ENCODE measurements at regions not wholly inside any gene's neighbourhood (a gene's known extent, or its start where the extent isn't known, plus 50 kb on each side); places are given as distances from the start of the nearest gene placed in this dataset.
"Not testable (repeated sequence)": the region's sequence is repeated elsewhere in the genome, so short reads cannot be mapped to it uniquely, and the experiment has no call there.

- no peak for DNase-seq (ENCODE audit: low read depth)
Measured at GRCh38 chr3:72080800-72081199, 295.9 kb upstream of the PROK2 start.

- DNase-seq (ENCODE audit: low read depth) = no peak
Measured at GRCh38 chr3:72080095-72080494, 295.1 kb upstream of the PROK2 start.

- DNase-seq (ENCODE audit: low read depth) = no peak
Measured at GRCh38 chr3:72079369-72079872, 294.5 kb upstream of the PROK2 start.

- DNase-seq (ENCODE audit: low read depth) = no peak
Measured at GRCh38 chr3:72078676-72079368, 293.9 kb upstream of the PROK2 start.

GRCh38 chr3:72077473-72078259, 292.7 kb upstream of the PROK2 start:
- no peak for DNase-seq (ENCODE audit: low read depth)

- DNase-seq (ENCODE audit: low read depth) = not testable (repeated sequence)
Measured at GRCh38 chr3:72075848-72076247, 290.9 kb upstream of the PROK2 start.

- no peak for DNase-seq (ENCODE audit: low read depth)
Measured at GRCh38 chr3:72071624-72072023, 286.7 kb upstream of the PROK2 start.

GRCh38 chr3:72070005-72070404, 285.1 kb upstream of the PROK2 start:
- no peak for DNase-seq (ENCODE audit: low read depth)

GRCh38 chr3:72069543-72069942, 284.6 kb upstream of the PROK2 start:
- DNase-seq (ENCODE audit: low read depth) = no peak

GRCh38 chr3:72068621-72069020, 283.7 kb upstream of the PROK2 start:
- DNase-seq (ENCODE audit: low read depth) = no peak

- no peak for DNase-seq (ENCODE audit: low read depth)
Measured at GRCh38 chr3:72067721-72068120, 282.8 kb upstream of the PROK2 start.

GRCh38 chr3:72065872-72066641, 281.1 kb upstream of the PROK2 start:
- no peak for DNase-seq (ENCODE audit: low read depth)

GRCh38 chr3:72065236-72065635, 280.3 kb upstream of the PROK2 start:
- DNase-seq (ENCODE audit: low read depth) = no peak

GRCh38 chr3:72064727-72065126, 279.8 kb upstream of the PROK2 start:
- DNase-seq (ENCODE audit: low read depth) = not testable (repeated sequence)

- no peak for DNase-seq (ENCODE audit: low read depth)
Measured at GRCh38 chr3:72062017-72062416, 277.1 kb upstream of the PROK2 start.

GRCh38 chr3:72060447-72061034, 275.6 kb upstream of the PROK2 start:
- DNase-seq (ENCODE audit: low read depth) = no peak

- no peak for DNase-seq (ENCODE audit: low read depth)
Measured at GRCh38 chr3:72058493-72059081, 273.6 kb upstream of the PROK2 start.

- DNase-seq (ENCODE audit: low read depth) = no peak
Measured at GRCh38 chr3:72055436-72055835, 270.5 kb upstream of the PROK2 start.

- no peak for DNase-seq (ENCODE audit: low read depth)
Measured at GRCh38 chr3:72054976-72055375, 270.0 kb upstream of the PROK2 start.

GRCh38 chr3:72052841-72053409, 268.0 kb upstream of the PROK2 start:
- no peak for DNase-seq (ENCODE audit: low read depth)

GRCh38 chr3:72050771-72051170, 265.8 kb upstream of the PROK2 start:
- no peak for DNase-seq (ENCODE audit: low read depth)

Measured in stimulated activated CD4-positive, alpha-beta T cell treated with anti-CD3 and anti-CD28 coated beads, Interleukin-2, amount 100 ng/mL, for 4 hours (primary cell).